GM21786 (cell line): ENCODE measurements at regions not wholly inside any gene's neighbourhood (a gene's known extent, or its start where the extent isn't known, plus 50 kb on each side); places are given as distances from the start of the nearest gene placed in this dataset.
"Not testable (repeated sequence)": the region's sequence is repeated elsewhere in the genome, so short reads cannot be mapped to it uniquely, and the experiment has no call there.

Experiments
- ATAC-seq: cut with Tn5 transposase; IDR thresholded peaks from one replicate; pipeline ENCODE4 v1.9.1; 2021; ENCODE audit not compliant: unreplicated experiment

GRCh38 chr2:31813016-31813415, 197.8 kb downstream of the MEMO1 start:
- no peak for ATAC-seq

- peak; percentile 99 for ATAC-seq
Measured at GRCh38 chr2:31812051-31812798, 198.6 kb downstream of the MEMO1 start.

GRCh38 chr2:31811482-31811881, 199.3 kb downstream of the MEMO1 start:
- ATAC-seq: no peak

- ATAC-seq: no peak
Measured at GRCh38 chr2:31810200-31810917, 200.4 kb downstream of the MEMO1 start.

GRCh38 chr2:31805688-31806087, 205.1 kb downstream of the MEMO1 start:
- no peak for ATAC-seq

- not testable (repeated sequence) for ATAC-seq
Measured at GRCh38 chr2:31803481-31804153, 207.2 kb downstream of the MEMO1 start.

GRCh38 chr2:31802711-31803110, 208.1 kb downstream of the MEMO1 start:
- no peak for ATAC-seq

- not testable (repeated sequence) for ATAC-seq
Measured at GRCh38 chr2:31799282-31799681, 211.5 kb downstream of the MEMO1 start.

- ATAC-seq: no peak
Measured at GRCh38 chr2:31788273-31788672, 207.5 kb upstream of the SRD5A2 start.

- ATAC-seq: no peak
Measured at GRCh38 chr2:31785876-31786275, 205.1 kb upstream of the SRD5A2 start.

GRCh38 chr2:31784868-31785267, 204.1 kb upstream of the SRD5A2 start:
- no peak for ATAC-seq

GRCh38 chr2:31783446-31784091, 202.8 kb upstream of the SRD5A2 start:
- not testable (repeated sequence) for ATAC-seq

GRCh38 chr2:31778153-31778552, 197.4 kb upstream of the SRD5A2 start:
- no peak for ATAC-seq

- ATAC-seq: no peak
Measured at GRCh38 chr2:31770741-31771140, 190.0 kb upstream of the SRD5A2 start.

GRCh38 chr2:31765078-31765945, 184.6 kb upstream of the SRD5A2 start:
- ATAC-seq: no peak

GRCh38 chr2:31764169-31764568, 183.4 kb upstream of the SRD5A2 start:
- ATAC-seq: no peak

- ATAC-seq: no peak
Measured at GRCh38 chr2:31762085-31762484, 181.3 kb upstream of the SRD5A2 start.

GRCh38 chr2:31757351-31757750, 176.6 kb upstream of the SRD5A2 start:
- not testable (repeated sequence) for ATAC-seq

- not testable (repeated sequence) for ATAC-seq
Measured at GRCh38 chr2:31748746-31749145, 168.0 kb upstream of the SRD5A2 start.

- ATAC-seq: no peak
Measured at GRCh38 chr2:31748041-31748440, 167.3 kb upstream of the SRD5A2 start.
